ENCODE measurements at regions not wholly inside any gene's neighbourhood (a gene's known extent, or its start where the extent isn't known, plus 50 kb on each side); places are given as distances from the start of the nearest gene placed in this dataset.
A peak's percentile ranks its signal among the peaks of the same experiment; 100 is the strongest.

DNA sequence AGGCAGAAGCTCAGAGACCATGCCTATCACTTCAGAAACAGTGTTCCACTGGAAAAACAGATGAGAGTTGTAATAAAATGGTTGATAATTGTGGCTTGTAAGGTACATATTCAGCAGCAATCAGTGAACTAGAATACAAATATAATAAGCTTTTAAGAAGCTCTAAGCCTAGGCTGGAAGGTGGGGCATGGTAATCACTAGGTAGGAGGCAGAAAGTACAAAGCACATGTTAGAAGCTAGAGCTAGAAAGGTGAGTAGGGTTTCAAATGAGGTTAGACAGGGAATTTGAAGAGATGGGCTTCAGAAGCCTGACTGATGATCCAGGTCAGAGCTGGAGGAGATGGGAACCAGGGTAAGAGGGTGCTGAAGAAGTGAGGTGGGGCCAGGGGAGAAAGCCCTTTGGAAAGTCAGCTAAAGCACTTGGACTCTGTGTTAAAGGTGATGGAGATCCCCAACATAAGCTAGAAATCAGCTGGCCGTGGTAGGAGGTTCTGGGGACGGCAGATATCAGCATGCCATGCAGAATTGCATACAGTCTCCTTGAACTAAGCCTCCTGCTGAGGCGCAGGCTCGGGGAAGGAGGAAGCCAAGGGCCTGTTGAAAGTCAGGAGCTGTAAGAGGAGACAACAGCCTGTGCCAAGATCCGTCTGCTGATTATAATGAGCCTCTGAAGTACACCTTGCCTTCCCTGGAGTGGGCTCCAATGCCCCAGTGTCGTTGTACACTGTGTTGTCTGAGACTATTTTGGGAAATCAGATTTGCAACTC lies 659.4 kb downstream of the BCL11B start:
- DNase-seq = no peak

- DNase-seq = no peak
These were observed 657.3 kb downstream of the BCL11B start for GRCh38 chr14:98614741-98615140.

DNA sequence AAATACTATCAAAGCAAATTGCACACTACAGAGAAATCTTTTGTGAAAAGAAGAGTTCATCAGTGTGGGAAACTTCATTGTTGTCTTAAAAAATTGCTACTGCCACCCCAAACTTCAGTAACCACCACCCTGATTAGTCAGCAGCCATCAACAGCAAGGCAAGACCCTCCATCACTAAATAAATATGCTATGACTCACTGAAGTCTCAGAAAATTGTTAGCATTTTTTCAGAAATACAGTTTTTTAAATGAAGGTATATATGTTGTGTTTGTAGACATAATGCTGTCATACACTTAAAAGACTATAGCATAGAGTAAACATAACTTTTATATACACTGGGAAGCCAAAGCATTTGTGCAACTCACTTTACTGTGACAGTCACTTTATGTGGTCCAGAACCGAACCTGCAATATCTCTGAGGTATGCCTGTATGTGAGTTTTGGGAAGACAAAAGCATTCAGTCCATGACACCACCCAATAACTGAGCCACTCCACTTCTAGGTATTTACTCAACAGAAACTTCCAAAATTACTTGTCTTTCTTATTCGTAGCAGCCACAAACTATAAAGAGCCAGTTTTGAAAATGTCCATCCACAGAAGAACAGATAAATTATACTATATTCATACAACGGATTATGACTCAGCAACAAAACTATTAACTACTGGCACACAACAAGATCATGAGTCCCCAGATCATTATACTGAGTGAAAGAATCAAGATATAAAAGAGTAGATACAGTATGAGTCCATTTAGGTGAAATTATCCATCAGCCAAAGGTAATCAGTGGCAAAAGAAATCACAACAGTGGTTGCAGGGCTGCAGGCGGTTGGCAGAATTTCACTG lies 649.6 kb downstream of the BCL11B start:
- DNase-seq = no peak

GRCh38 chr14:98623788-98624415 lies 648.1 kb downstream of the BCL11B start:
- DNase-seq = peak in 1 of 2 experiments; percentile 5

DNA sequence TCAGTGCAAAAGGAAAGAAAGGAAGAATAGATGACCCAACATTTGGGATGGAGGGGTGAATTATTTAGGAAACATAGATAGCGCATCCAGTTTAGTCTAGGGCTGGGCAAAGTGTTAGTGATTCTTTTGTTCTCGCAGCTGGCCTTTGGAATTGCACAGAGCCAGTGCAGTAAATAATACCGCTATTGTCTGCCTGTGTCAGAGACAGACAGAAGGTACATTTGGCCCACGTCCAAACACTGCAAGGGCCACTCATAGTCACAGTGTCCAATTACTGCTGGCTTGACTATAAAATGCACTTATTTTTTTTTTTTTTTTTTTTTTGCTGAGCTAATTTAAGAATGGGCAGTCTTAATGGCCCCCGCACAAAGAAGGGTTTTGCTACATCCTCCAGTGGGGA lies 638.6 kb downstream of the BCL11B start:
- DNase-seq = peak; percentile 73 to 78

- DNase-seq = no peak
These were observed 637.8 kb downstream of the BCL11B start for GRCh38 chr14:98634043-98634820.

DNA sequence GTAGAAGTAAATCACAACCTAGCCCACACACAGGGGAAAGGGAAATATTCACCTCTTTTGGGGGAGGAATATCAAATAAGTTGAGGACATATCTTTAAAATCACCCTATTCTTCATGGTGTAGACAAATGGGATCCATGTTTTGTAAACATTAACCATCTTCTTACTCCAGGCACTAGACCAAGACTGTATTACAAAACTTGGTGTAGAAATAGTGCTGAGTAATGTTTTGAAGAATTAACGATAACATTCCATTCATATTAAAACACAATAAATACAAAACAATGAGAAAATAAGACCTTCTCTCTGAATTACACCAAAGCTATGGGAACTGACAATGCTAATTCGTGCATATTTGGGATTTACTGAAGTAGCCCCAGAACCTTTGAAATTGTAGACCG lies 633.6 kb downstream of the BCL11B start:
- DNase-seq = no peak

DNA sequence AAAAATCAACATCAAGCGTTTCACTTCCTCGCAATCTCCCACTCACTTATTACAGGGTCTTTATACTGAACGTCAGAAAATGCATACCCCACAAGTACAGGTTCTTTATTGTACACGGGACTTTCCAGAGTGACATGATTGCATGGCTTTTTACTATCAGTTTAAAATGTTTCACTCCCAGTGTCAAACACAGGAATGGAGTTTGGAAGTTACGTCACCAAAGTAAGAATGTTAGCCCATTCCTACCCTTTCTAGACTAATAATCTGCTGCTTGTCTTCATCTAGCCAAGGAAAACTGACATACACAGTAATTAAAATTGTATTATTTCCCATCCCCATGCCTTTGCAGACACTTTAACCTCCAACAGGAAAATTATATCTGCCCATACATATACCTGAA lies 624.2 kb downstream of the BCL11B start:
- no peak for DNase-seq

GRCh38 chr14:98651037-98651436 lies 621.0 kb downstream of the BCL11B start:
- DNase-seq = no peak

- no peak for DNase-seq
These were observed 607.0 kb downstream of the BCL11B start for GRCh38 chr14:98665007-98665406.

DNA sequence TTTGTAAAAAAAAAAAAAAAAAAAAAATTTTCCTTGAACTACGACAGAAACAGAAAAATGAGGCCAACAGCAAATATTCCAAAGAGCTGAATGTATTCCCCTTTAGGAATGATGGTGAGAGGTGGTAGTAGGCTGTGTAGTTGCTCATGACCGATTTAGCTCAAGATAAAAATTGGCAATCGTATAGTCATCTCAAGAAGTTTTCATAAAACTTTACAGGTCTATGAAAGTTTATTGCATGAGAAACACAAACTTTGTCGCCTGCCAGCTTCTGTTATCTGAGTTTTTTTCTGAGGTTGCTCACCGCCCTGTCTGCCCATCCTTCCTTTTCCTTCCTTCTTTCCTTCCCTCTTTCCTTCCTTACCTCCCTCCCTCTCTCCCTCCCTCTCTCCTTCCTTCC lies 605.5 kb downstream of the BCL11B start:
- no peak for DNase-seq

DNA sequence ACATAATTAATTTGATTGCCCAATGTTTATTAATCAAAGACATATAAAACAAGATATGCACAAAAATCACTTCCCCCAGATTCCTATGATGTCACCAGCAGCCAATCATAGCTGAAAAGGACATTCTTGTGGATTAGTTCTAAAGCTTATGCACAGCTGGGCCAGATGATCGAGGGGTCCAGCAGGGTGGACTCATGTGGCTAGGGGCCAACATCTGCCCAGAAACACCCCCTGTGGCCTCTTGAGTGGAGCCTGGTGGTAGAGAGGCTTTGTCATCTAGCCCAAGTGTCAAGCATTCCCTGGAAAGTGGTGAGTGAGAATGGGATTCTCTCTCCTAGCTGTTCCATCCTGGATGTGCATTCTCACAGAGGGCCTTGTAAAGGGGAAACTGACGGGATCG lies 590.0 kb downstream of the BCL11B start:
- no peak for DNase-seq

DNA sequence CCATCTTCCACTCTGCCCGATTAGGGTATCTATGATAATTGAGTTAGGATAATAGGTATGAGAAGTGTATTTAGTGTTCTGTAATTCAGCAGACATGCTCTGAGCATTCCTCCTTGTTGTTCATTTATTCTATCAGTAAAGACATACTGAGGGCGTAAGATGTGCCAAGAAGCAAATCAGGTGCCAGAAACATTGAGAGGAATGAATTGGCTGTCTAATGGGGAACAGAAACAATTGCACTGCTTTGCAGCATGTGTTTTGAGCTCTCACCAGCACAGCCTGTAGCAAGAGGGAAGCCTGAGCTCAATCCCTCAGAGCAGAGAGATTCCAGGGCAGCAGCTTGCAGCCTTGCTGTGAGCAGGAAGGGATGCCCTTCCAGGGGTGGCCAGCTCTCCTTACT lies 589.3 kb downstream of the BCL11B start:
- no peak for DNase-seq

DNA sequence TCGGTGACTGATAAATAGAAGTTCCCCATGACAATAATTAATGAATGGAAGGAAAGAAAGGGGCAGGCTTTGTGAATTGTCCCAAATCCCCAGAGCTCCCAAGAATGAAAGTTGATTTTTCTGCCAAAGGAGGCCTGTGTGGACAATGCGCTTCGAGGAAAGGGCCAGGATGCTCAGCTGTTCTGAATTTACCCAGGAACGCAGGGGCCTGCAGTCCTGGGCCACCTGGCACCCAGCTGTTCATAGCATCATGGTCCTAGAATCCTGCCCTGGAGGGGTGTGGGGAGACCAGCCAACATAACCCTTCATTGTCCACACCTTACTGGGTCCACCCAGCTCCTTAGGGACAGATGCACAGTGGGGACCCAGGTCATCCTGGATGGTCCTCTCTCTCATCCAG lies 587.5 kb downstream of the BCL11B start:
- no peak for DNase-seq

DNA sequence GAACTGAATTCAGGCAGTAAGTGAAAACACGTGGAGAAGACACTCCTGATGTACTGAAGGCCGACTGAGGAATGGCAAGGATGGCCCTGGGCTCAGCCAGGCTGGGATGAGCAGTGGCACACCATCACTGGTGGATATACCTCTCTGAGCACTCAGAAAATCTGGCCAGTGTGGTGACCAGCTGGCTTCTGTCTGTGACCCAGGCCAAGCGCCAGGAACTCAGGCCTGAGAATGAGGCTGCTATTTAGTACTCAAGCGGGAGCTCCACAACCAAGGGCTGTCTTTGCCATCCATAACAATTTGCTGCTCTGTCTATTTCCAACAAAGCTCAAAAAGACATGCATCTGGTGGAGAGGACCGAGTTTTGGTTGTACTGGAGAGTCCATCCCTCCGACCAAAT lies 586.3 kb downstream of the BCL11B start:
- DNase-seq = no peak

DNA sequence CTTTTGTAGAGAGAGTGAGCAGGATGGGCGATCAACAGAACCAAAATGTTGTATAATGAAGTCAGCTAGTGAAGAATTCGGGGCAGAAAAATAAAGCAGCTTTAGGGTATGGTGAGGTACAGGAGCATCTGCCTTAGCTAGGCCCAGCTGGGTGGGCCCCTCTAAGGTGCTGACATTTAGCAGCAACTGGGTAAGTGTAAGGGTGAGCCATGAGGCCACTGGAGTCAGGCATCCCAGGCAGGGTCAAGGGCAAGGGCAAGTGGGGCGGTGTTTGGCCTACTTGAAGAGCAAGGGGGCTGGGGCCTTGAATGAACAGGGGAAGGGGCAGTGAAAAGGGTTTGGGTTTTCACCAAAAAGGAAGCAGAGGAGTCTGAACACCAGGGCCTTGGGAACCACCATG lies 583.6 kb downstream of the BCL11B start:
- no peak for DNase-seq

GRCh38 chr14:98689951-98690350 lies 582.0 kb downstream of the BCL11B start:
- DNase-seq = no peak

GRCh38 chr14:98692832-98693231 lies 579.2 kb downstream of the BCL11B start:
- no peak for DNase-seq

DNA sequence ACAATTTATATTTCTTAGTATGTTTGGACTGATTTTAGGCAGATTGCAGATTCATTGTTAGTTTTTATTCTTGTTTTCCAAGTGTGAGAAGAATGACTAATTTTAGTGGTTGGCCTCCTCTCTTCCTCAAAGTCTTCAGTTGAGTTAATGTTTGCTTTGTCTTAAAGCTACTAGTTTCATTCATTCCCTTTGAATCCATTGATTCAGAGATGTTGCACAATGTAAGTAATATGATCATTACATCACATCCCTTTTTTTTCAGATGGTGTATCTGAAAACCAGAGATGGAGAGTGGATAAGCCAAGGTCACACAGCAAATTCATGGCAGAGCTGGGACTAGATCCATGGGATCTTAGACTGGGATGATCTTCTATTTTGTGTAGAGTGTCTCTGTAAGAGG lies 577.5 kb downstream of the BCL11B start:
- DNase-seq = no peak

GRCh38 chr14:98695809-98696208 lies 576.2 kb downstream of the BCL11B start:
- DNase-seq = no peak

- no peak for DNase-seq
These were observed 573.7 kb downstream of the BCL11B start for GRCh38 chr14:98698341-98698740.

GRCh38 chr14:98700748-98701147 lies 571.2 kb downstream of the BCL11B start:
- DNase-seq = no peak

DNA sequence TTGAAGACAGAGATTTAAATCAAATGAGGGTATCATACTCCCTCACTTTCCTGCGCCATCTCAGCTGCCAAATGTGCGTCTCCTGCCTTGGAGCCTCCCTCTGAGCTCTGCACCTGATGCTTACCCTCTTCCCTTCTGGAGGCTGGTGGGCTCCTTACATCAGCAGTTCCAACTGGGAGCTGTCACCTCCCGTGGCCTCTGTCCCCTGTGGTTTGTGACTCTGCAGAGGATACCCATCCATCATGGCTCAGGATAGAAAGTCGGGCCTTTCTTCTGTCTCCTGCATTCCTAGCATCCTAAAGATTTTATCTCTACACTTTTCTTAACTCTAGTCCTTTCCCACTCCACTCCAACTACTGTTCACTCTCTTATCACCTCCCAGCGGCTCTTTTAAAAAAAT lies 570.6 kb downstream of the BCL11B start:
- DNase-seq = no peak

Data from SHP77 (cell line).